VCaP (cell line): ENCODE measurements at regions not wholly inside any gene's neighbourhood (a gene's known extent, or its start where the extent isn't known, plus 50 kb on each side); places are given as distances from the start of the nearest gene placed in this dataset.
"Not testable (repeated sequence)": the region's sequence is repeated elsewhere in the genome, so short reads cannot be mapped to it uniquely, and the experiment has no call there.

Experiments
- H3K27ac ChIP-seq: fragments of 450-650 bp; 2 replicates; pipeline ENCODE4 v1.5.1; 2017
- TF ChIP-seq, protein P1 (sequence below): fragments of 450-650 bp; conservative IDR thresholded peaks from 2 replicates; pipeline ENCODE4 v1.5.1; 2017; ENCODE audit warnings: mild to moderate bottlenecking, moderate library complexity

DNA sequence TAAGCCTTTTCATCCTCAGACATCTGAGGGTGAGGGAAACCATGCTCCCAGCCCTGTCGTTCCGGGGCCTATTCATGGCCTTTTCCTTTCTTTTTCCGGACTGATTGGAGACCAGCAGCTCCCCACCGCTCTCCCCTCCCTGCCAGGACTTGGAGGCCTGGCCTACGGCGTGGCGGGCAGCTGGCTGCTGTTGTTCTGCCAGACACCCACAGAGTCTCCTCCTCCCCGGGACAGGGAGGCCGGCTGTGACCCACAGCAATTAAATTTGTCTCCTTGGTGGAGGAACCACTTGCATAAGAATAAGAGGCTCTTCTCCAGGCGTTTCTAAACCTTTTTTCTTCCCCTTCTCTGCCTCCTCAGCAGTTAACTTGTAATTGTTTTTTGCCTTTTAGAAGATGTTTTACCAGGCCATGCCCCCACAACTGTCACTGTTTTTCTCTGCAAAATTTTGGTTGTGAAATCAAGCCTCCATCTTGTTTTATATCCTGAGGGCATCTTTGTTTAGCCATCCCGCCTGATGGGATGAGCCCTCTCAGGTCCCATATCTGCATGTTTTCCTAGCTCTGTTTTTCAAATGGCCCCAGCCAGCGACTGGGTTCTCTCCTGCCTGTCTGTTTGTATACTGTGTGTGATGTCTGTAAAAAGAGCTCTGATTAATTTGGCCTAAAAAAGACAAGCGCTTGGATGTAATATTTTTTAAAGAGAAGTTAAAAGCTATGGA lies 1060.0 kb upstream of the DDX18 start:
- TF ChIP-seq, protein P1, sequence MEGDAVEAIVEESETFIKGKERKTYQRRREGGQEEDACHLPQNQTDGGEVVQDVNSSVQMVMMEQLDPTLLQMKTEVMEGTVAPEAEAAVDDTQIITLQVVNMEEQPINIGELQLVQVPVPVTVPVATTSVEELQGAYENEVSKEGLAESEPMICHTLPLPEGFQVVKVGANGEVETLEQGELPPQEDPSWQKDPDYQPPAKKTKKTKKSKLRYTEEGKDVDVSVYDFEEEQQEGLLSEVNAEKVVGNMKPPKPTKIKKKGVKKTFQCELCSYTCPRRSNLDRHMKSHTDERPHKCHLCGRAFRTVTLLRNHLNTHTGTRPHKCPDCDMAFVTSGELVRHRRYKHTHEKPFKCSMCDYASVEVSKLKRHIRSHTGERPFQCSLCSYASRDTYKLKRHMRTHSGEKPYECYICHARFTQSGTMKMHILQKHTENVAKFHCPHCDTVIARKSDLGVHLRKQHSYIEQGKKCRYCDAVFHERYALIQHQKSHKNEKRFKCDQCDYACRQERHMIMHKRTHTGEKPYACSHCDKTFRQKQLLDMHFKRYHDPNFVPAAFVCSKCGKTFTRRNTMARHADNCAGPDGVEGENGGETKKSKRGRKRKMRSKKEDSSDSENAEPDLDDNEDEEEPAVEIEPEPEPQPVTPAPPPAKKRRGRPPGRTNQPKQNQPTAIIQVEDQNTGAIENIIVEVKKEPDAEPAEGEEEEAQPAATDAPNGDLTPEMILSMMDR: no peak
- no peak overlapping the region for H3K27ac ChIP-seq

DNA sequence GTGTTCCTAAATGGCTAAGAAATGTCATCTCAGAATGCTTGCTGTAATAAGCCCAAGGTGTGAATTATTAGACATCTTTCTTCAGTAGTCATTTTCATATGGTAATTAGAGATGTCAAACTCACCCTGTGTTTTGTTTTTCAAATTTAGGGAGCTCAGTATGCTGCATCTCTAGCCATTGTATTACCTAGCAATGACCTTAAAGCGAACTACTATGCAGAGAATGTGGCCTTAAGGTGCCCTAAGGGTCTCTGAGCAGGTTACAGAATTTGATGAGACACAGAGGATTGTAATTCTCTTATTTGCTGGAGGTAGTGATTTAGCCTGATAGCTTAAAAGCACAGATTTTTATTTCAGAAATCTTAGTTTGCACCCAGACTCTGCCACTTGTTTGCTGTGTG lies 1052.6 kb upstream of the DDX18 start:
- TF ChIP-seq, protein P1: no peak
- peak overlapping the region; percentile 23 for H3K27ac ChIP-seq

DNA sequence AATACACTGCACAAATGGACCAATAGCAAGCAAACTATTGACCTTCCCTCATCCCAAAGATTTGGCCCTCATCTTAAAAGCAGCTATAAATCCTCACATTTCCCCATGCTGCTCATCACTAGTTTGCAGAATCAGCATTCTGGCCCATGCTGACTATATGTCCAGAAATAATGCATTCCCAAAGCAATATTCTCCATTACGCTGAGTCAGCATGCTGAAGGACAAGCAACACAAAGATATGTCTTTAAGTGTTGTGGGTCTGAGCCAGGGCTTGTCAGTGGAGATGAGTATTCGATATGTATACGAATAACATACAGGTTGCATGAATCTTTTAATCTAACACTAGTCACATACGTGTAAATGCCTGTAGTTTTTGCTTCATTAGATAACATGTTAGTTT lies 1045.0 kb upstream of the DDX18 start:
- H3K27ac ChIP-seq: no peak overlapping the region
- TF ChIP-seq, protein P1: no peak

DNA sequence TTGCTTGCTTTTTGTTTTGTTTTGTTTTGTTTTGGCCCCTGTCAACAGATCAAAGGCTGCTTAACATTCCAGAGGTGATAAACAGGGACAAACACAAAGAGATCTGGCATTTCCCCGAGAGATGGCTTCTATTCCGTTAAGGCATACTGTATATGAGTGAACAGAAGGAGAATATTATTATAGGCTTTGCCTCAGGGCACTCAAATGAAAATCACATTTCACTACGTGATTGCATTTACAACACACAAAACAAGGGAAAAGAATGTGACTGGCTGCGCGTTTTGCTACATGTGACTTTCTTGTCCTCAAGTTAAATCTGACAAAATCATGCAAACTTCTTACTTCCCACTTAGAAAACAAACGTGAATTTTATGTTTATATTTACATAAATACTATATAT lies 1037.9 kb upstream of the DDX18 start:
- TF ChIP-seq, protein P1: no peak
- no peak overlapping the region for H3K27ac ChIP-seq

DNA sequence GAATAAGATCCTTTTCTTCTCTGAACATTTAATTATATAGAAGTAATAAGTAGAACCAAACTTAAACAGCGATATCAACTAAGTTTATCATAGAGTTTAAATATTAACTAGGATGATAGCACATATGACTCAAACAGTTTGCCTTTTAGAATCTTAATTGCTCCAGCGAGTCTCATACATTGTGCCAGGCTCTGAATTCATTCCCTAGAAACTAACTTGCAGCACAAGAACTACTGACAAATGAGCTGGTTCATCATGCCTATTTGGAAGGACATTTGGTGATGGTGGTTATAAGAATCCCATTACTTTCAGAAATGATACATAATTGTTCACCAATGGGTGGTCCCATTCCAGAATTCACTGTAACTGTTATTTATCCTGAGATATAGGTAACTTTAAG lies 1026.6 kb upstream of the DDX18 start:
- no peak overlapping the region for H3K27ac ChIP-seq
- TF ChIP-seq, protein P1: no peak

DNA sequence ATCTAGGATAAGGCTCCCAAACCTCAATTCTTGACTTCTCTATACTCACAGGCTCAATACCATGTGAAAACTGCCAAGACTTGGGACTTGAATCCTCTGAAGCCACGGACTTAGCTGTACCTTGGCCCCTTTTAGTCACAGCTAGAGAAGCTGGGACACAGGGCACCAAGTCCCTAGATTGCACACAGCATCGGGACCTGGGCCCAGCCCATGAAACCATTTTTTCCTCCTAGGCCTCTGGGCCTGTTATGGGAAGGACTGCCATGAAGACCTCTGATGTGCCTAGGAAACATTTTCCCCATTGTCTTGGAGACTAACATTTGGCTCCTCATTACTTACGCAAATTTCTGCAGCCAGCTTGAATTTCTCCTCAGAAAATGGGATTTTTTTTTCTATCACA lies 1011.8 kb upstream of the DDX18 start:
- no peak overlapping the region for H3K27ac ChIP-seq
- TF ChIP-seq, protein P1: no peak

DNA sequence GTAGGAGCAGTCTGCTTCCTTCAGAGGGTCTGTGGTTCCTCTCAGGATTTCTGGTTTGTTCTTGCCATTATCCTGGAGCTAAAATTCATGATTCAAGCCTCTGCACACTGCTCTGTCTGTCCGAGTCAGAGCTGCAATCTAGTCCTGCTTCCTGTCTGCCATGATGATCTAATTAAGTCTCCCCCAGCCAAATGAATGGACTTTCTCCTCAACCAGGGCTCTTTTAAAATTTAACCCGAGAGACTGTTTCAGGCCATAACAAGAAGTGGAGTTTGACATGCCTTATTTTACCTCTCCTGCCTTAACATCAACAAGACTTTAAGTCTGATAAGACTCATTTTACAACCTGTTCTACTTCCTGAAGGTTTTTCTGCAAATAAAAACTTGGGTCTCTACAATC lies 1009.6 kb upstream of the DDX18 start:
- TF ChIP-seq, protein P1: no peak
- no peak overlapping the region for H3K27ac ChIP-seq

DNA sequence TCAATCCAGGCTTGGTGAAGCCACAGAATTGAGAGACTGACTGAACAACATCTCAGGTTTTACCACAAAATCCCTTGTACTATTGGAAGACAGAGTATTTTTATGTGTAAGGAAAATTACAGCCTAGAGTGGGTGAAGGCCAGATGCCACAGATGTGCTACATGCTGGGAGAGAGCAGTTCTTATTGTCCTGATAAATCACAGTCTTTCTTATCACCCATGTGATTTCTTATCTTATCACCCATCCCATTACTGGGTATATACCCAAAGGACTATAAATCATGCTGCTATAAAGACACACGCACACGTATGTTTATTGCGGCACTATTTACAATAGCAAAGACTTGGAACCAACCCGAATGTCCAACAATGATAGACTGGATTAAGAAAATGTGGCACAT lies 1008.0 kb upstream of the DDX18 start:
- H3K27ac ChIP-seq: not testable (repeated sequence)
